ENCODE measurements at regions not wholly inside any gene's neighbourhood (a gene's known extent, or its start where the extent isn't known, plus 50 kb on each side); places are given as distances from the start of the nearest gene placed in this dataset.

- no peaks in the 10 kb centered on the region for H3K36me3 Mint-ChIP-seq
- peaks cover 8% of the 10 kb centered on the region for H3K27me3 Mint-ChIP-seq
- H3K4me1 Mint-ChIP-seq (ENCODE audit: unreplicated experiment): peaks cover 18% of the 10 kb centered on the region
- H3K9me3 Mint-ChIP-seq: no peaks in the 10 kb centered on the region
- DNase-seq (ENCODE audit: extremely low spot score, unreplicated experiment): no peak
- peak overlapping the region; percentile 85 for H3K4me3 Mint-ChIP-seq
- TF ChIP-seq CTCF (conservative IDR thresholded peaks at IDR 0.05): no peak
- no peak overlapping the region for H3K27ac Mint-ChIP-seq
Measured at GRCh38 chr13:34751044-34751443, 191.0 kb upstream of the NBEA start.

DNA sequence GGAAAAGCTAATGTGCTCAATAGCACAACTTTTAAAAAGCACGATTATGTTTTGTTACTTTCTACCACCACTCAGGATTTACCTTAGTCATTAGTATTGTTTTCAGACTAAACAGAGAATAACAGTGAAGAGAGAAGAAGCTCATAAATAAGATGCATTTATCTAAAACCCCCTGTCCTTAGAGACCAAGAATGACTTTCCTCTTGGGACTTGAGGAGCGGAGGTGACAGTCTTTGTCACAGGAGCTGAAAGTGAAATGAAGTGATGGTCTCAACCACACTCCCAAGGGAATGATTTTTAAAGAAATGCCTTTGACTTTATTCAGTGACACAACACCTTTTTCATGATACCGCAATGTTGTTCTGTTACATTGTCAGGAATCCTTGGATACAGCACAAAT is 190.6 kb upstream of the NBEA start:
- Mint-ChIP-seq H3K4me1 (ENCODE audit: unreplicated experiment) (peaks cover 18% of the 10 kb centered on the region), H3K36me3 (no peaks in the 10 kb centered on the region), H3K9me3 (no peaks in the 10 kb centered on the region), H3K27ac (no peak overlapping the region), H3K4me3 (no peak overlapping the region), H3K27me3 (peaks cover 8% of the 10 kb centered on the region)
- DNase-seq (ENCODE audit: extremely low spot score, unreplicated experiment): no peak
- TF ChIP-seq CTCF (conservative IDR thresholded peaks at IDR 0.05): no peak

DNA sequence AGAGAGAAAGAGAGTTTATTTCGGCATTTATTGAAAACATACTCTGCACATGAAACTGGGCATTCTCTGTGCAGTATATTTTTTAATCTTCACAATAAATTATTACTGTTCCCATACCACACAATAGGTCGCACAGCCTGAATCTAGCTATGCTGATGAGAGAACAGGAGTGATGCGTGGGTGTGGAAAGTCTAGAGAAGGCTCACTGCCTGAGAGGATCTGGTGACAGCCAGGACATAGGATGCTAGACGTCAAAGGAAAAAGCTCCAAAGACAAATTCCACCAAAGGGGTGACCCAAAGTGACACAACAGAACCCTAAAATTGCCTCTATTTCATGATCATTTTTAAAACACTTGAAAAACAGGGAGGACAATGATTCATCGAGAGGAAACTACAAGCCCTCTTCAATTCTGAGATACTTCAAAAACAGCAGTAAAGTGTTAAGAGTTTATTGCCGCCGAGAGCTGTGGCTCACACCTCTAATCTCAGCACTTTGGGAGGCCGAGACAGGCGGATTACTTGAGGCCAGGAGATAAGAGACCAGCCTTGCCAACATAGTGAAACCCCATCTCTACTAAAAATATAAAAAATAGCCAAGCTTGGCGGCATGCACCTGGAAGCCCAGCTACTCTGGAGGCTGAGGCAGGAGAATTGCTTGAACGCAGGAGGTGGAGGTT is 189.6 kb upstream of the NBEA start:
- no peak overlapping the region for H3K27ac Mint-ChIP-seq
- DNase-seq (ENCODE audit: extremely low spot score, unreplicated experiment): no peak
- peaks cover 18% of the 10 kb centered on the region for H3K4me1 Mint-ChIP-seq (ENCODE audit: unreplicated experiment)
- no peak for TF ChIP-seq CTCF (conservative IDR thresholded peaks at IDR 0.05)
- peaks cover 8% of the 10 kb centered on the region for H3K27me3 Mint-ChIP-seq
- no peaks in the 10 kb centered on the region for H3K36me3 Mint-ChIP-seq
- H3K9me3 Mint-ChIP-seq: no peaks in the 10 kb centered on the region
- no peak overlapping the region for H3K4me3 Mint-ChIP-seq

DNA sequence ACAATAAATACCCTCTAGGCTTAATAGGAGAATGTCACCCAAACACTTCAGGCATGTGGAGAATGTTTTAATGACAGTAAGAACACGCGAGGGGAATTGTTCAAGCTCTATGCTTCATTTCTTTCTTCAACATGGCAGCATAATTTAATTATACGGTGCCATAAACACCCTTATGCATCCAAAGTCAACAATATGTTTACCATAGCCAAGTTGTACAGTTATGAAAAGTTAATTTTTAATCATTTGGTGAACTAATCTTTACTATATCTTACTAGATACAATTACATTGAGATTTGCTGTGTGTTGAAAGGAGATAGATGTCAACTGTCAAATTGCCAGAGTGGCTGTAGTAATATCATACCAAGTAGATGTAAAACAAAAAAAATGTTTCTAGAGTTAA is 185.9 kb upstream of the NBEA start:
- H3K36me3 Mint-ChIP-seq: no peaks in the 10 kb centered on the region
- TF ChIP-seq CTCF (conservative IDR thresholded peaks at IDR 0.05): no peak
- no peak overlapping the region for H3K27ac Mint-ChIP-seq
- no peaks in the 10 kb centered on the region for H3K9me3 Mint-ChIP-seq
- H3K4me3 Mint-ChIP-seq: no peak overlapping the region
- H3K4me1 Mint-ChIP-seq (ENCODE audit: unreplicated experiment): no peaks in the 10 kb centered on the region
- DNase-seq (ENCODE audit: extremely low spot score, unreplicated experiment): no peak
- H3K27me3 Mint-ChIP-seq: peaks cover 3% of the 10 kb centered on the region

GRCh38 chr13:34756572-34756971 is 185.5 kb upstream of the NBEA start:
- Mint-ChIP-seq H3K27me3 (no peaks in the 10 kb centered on the region), H3K4me1 (ENCODE audit: unreplicated experiment) (no peaks in the 10 kb centered on the region), H3K4me3 (no peak overlapping the region), H3K36me3 (no peaks in the 10 kb centered on the region), H3K9me3 (no peaks in the 10 kb centered on the region), H3K27ac (no peak overlapping the region)
- no peak for DNase-seq (ENCODE audit: extremely low spot score, unreplicated experiment)
- TF ChIP-seq CTCF (conservative IDR thresholded peaks at IDR 0.05): no peak

GRCh38 chr13:34757441-34757840 is 184.6 kb upstream of the NBEA start:
- no peak for DNase-seq (ENCODE audit: extremely low spot score, unreplicated experiment)
- no peak overlapping the region for H3K27ac Mint-ChIP-seq
- H3K36me3 Mint-ChIP-seq: no peaks in the 10 kb centered on the region
- no peaks in the 10 kb centered on the region for H3K4me1 Mint-ChIP-seq (ENCODE audit: unreplicated experiment)
- H3K4me3 Mint-ChIP-seq: no peak overlapping the region
- H3K9me3 Mint-ChIP-seq: no peaks in the 10 kb centered on the region
- H3K27me3 Mint-ChIP-seq: no peaks in the 10 kb centered on the region
- no peak for TF ChIP-seq CTCF (conservative IDR thresholded peaks at IDR 0.05)
